H9 (cell line): ENCODE measurements at regions not wholly inside any gene's neighbourhood (a gene's known extent, or its start where the extent isn't known, plus 50 kb on each side); places are given as distances from the start of the nearest gene placed in this dataset.

Source experiments
- DNase-seq: peaks from one replicate; pipeline ENCODE4 v3.0.0-alpha.2; 2017
- H2AFZ ChIP-seq: one replicate; pipeline ENCODE4 v1.6.1; 2013; ENCODE audit warnings: mild to moderate bottlenecking, low read length, control low read depth, moderate library complexity
- H2AK5ac ChIP-seq: 2 replicates; pipeline ENCODE4 v1.6.1; 2013; ENCODE audit warnings: low read length, control low read depth, mixed read lengths; ENCODE audit not compliant: insufficient read length
- H2BK120ac ChIP-seq: one replicate; pipeline ENCODE4 v1.6.1; 2013; ENCODE audit warnings: low read depth, mild to moderate bottlenecking, low read length, control low read depth, inconsistent platforms; ENCODE audit not compliant: poor library complexity, severe bottlenecking
- H2BK12ac ChIP-seq: 2 replicates; pipeline ENCODE4 v1.6.1; 2013; ENCODE audit warnings: low read length, control low read depth, mixed read lengths, low read depth; ENCODE audit not compliant: insufficient read length
- H2BK15ac ChIP-seq: 2 replicates; pipeline ENCODE4 v1.6.1; 2013; ENCODE audit warnings: low read depth, low read length, control low read depth
- H2BK20ac ChIP-seq: one replicate; pipeline ENCODE4 v1.6.1; 2013; ENCODE audit warnings: low read depth, mild to moderate bottlenecking, low read length, control low read depth, inconsistent platforms; ENCODE audit not compliant: poor library complexity, severe bottlenecking
- H2BK5ac ChIP-seq: 2 replicates; pipeline ENCODE4 v1.6.1; 2013; ENCODE audit warnings: low read length, control low read depth, mixed read lengths; ENCODE audit not compliant: insufficient read length
- H3K14ac ChIP-seq: 2 replicates; pipeline ENCODE4 v1.6.1; 2013; ENCODE audit warnings: low read length, control low read depth; ENCODE audit not compliant: insufficient read depth
- H3K18ac ChIP-seq: 2 replicates; pipeline ENCODE4 v1.6.1; 2013; ENCODE audit warnings: low read depth, mild to moderate bottlenecking, mixed read lengths, low read length, control low read depth; ENCODE audit not compliant: insufficient read length
- H3K23ac ChIP-seq: 2 replicates; pipeline ENCODE4 v1.6.1; 2013; ENCODE audit warnings: low read length, control low read depth, mixed read lengths, low read depth; ENCODE audit not compliant: insufficient read length
- H3K23me2 ChIP-seq: 2 replicates; pipeline ENCODE4 v1.6.1; 2013; ENCODE audit warnings: low read depth, mild to moderate bottlenecking, mixed read lengths, low read length, control low read depth; ENCODE audit not compliant: insufficient read length, poor library complexity, severe bottlenecking
- H3K27ac ChIP-seq: 2 replicates; pipeline ENCODE4 v1.5.1; 2013; ENCODE audit warnings: low read length, control low read depth, mixed read lengths, low read depth; ENCODE audit not compliant: insufficient read length
- H3K27me3 ChIP-seq: 2 replicates; pipeline ENCODE4 v1.6.1; 2013; ENCODE audit warnings: low read length, control low read depth, inconsistent platforms; ENCODE audit not compliant: insufficient read depth
- H3K4ac ChIP-seq: 2 replicates; pipeline ENCODE4 v1.6.1; 2013; ENCODE audit warnings: low read depth, mild to moderate bottlenecking, control low read depth, inconsistent platforms, low read length, moderate library complexity
- H3K4me1 ChIP-seq: 2 replicates; pipeline ENCODE4 v1.6.1; 2013; ENCODE audit warnings: low read length, control low read depth, inconsistent platforms; ENCODE audit not compliant: insufficient read depth
- H3K4me2 ChIP-seq: 2 replicates; pipeline ENCODE4 v1.6.1; 2013; ENCODE audit warnings: low read length, control low read depth, mixed read lengths; ENCODE audit not compliant: insufficient read length, insufficient read depth
- H3K56ac ChIP-seq: 2 replicates; pipeline ENCODE4 v1.6.1; 2013; ENCODE audit warnings: low read depth, mild to moderate bottlenecking, mixed read lengths, low read length, control low read depth; ENCODE audit not compliant: insufficient read length
- H3K79me1 ChIP-seq: 2 replicates; pipeline ENCODE4 v1.6.1; 2013; ENCODE audit warnings: low read depth, mild to moderate bottlenecking, moderate library complexity, low read length, control low read depth, inconsistent platforms; ENCODE audit not compliant: insufficient read depth, poor library complexity, severe bottlenecking
- H3K79me2 ChIP-seq: 2 replicates; pipeline ENCODE4 v1.6.1; 2013; ENCODE audit warnings: low read length, control low read depth, inconsistent platforms; ENCODE audit not compliant: insufficient read depth
- H3K9ac ChIP-seq: 2 replicates; pipeline ENCODE4 v1.6.1; 2013; ENCODE audit warnings: low read length, control low read depth, mixed read lengths; ENCODE audit not compliant: insufficient read length; ENCODE audit errors: extremely low read depth
- H3K9me3 ChIP-seq: one replicate; pipeline ENCODE4 v1.6.1; 2013; ENCODE audit warnings: low read depth, low read length, inconsistent platforms; ENCODE audit not compliant: control insufficient read depth
- H3T11ph ChIP-seq: one replicate; pipeline ENCODE4 v1.6.1; 2013; ENCODE audit warnings: mild to moderate bottlenecking, low read length, control low read depth, inconsistent platforms
- H4K20me1 ChIP-seq: one replicate; pipeline ENCODE4 v1.6.1; 2013; ENCODE audit not compliant: control insufficient read depth, insufficient read length, insufficient read depth
- H4K5ac ChIP-seq: 2 replicates; pipeline ENCODE4 v1.6.1; 2013; ENCODE audit warnings: low read depth, mild to moderate bottlenecking, mixed read lengths, low read length, control low read depth; ENCODE audit not compliant: insufficient read length
- H4K8ac ChIP-seq: replicated peaks from 2 replicates; pipeline ENCODE4 v1.6.1; 2013; ENCODE audit warnings: low read length, control low read depth, mixed read lengths, low read depth; ENCODE audit not compliant: insufficient read length
- H4K91ac ChIP-seq: 2 replicates; pipeline ENCODE4 v1.6.1; 2013; ENCODE audit warnings: low read depth, mild to moderate bottlenecking, moderate library complexity, mixed read lengths, low read length, control low read depth; ENCODE audit not compliant: insufficient read length
- H3K27ac Mint-ChIP-seq, 3 experiments: 2 replicates in 2 of 3; 3 replicates in 1 of 3; pipeline ENCODE4 v1.8.0; 2020 to 2021; ENCODE audit warnings: mixed read lengths in 3 of 3, mild to moderate bottlenecking in 1 of 3, moderate library complexity in 1 of 3
- H3K27me3 Mint-ChIP-seq: 2 replicates; pipeline ENCODE4 v1.8.0; 2021; ENCODE audit warnings: low read depth, mild to moderate bottlenecking, moderate library complexity, mixed read lengths
- H3K36me3 Mint-ChIP-seq, 3 experiments: 2 replicates in 2 of 3; 3 replicates in 1 of 3; pipeline ENCODE4 v1.8.0; 2020 to 2021; ENCODE audit warnings: low read depth in 3 of 3, mixed read lengths in 3 of 3; ENCODE audit not compliant: insufficient read depth in 1 of 3
- H3K4me1 Mint-ChIP-seq, 2 experiments: 2 replicates each; pipeline ENCODE4 v1.8.0; 2020; ENCODE audit warnings: mixed read lengths in 2 of 2
- H3K4me3 Mint-ChIP-seq, 2 experiments: 2 replicates in 1 of 2; 3 replicates in 1 of 2; pipeline ENCODE4 v1.8.0; 2020 to 2021; ENCODE audit warnings: mild to moderate bottlenecking in 2 of 2, mixed read lengths in 2 of 2, moderate library complexity in 1 of 2
- H3K9me3 Mint-ChIP-seq, 2 experiments: 2 replicates in 1 of 2; 3 replicates in 1 of 2; pipeline ENCODE4 v1.8.0; 2020; ENCODE audit warnings: mild to moderate bottlenecking in 2 of 2, mixed read lengths in 2 of 2, moderate library complexity in 1 of 2
- WGBS: extraction: QIAGEN DNeasy Blood & Tissue Kit; methylation state at CpG from one replicate; pipeline ENCODE4 v1.1.7; 2013; ENCODE audit warnings: missing lambda C conversion rate, low lambda C conversion rate, mixed read lengths; ENCODE audit not compliant: insufficient read length; ENCODE audit errors: extremely low coverage; 5-methylcytosine and 5-hydroxymethylcytosine counted together
- TF ChIP-seq, protein P1 (sequence below): fragments of 200-600 bp; sonication (generic); conservative IDR thresholded peaks from 3 replicates; pipeline ENCODE4 v1.8.0; 2021; ENCODE audit warnings: antibody characterized with exemption, mild to moderate bottlenecking

- no peak overlapping the region for H3K4me3 Mint-ChIP-seq
- Histone ChIP-seq H3K23ac (no peak overlapping the region), H3K9ac (no peak overlapping the region), H4K5ac (no peak overlapping the region), H3K4me1 (no peaks in the 10 kb centered on the region), H3K4me2 (no peak overlapping the region), H4K20me1 (no peaks in the 10 kb centered on the region), H3K79me2 (no peaks in the 10 kb centered on the region), H2BK120ac (no peak overlapping the region), H3K14ac (no peak overlapping the region), H3K18ac (no peak overlapping the region), H3K79me1 (no peaks in the 10 kb centered on the region), H2BK12ac (no peak overlapping the region), H3K56ac (no peak overlapping the region), H3K4ac (no peak overlapping the region), H2AFZ (no peak overlapping the region), H3K27me3 (no peaks in the 10 kb centered on the region), H3K9me3 (no peaks in the 10 kb centered on the region), H4K91ac (no peak overlapping the region), H3K27ac (no peak overlapping the region), H2BK15ac (no peak overlapping the region), H2BK5ac (no peak overlapping the region), H4K8ac (no peak overlapping the region), H3K23me2 (no peaks in the 10 kb centered on the region), H2AK5ac (no peak overlapping the region), H2BK20ac (no peak overlapping the region), H3T11ph (no peak overlapping the region)
- DNase-seq, result no peak
- H3K27me3 Mint-ChIP-seq, result no peaks in the 10 kb centered on the region; the same call in 1 of the 2 replicates
- no peaks in the 10 kb centered on the region for H3K36me3 Mint-ChIP-seq
- no peak overlapping the region for H3K27ac Mint-ChIP-seq
- TF ChIP-seq, protein P1, sequence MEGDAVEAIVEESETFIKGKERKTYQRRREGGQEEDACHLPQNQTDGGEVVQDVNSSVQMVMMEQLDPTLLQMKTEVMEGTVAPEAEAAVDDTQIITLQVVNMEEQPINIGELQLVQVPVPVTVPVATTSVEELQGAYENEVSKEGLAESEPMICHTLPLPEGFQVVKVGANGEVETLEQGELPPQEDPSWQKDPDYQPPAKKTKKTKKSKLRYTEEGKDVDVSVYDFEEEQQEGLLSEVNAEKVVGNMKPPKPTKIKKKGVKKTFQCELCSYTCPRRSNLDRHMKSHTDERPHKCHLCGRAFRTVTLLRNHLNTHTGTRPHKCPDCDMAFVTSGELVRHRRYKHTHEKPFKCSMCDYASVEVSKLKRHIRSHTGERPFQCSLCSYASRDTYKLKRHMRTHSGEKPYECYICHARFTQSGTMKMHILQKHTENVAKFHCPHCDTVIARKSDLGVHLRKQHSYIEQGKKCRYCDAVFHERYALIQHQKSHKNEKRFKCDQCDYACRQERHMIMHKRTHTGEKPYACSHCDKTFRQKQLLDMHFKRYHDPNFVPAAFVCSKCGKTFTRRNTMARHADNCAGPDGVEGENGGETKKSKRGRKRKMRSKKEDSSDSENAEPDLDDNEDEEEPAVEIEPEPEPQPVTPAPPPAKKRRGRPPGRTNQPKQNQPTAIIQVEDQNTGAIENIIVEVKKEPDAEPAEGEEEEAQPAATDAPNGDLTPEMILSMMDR, result no peak
- no CpG with 5 or more reads among the region's 5 CpGs for WGBS
- peaks cover 0 to 8% of the 10 kb centered on the region in 2 experiments; a peak in 2 of 4 replicates for H3K4me1 Mint-ChIP-seq
- H3K9me3 Mint-ChIP-seq, result no peaks in the 10 kb centered on the region
Observed at GRCh38 chr20:40607927-40608326, 81.1 kb downstream of the MAFB start.
